ENCODE measurements at regions not wholly inside any gene's neighbourhood (a gene's known extent, or its start where the extent isn't known, plus 50 kb on each side); places are given as distances from the start of the nearest gene placed in this dataset.

- TF ChIP-seq CTCF (IDR thresholded peaks at IDR 0.05): no peak
Observed at GRCh38 chr5:168163966-168164365, 127.5 kb upstream of the WWC1 start.

GRCh38 chr5:168165221-168165914 lies 126.1 kb upstream of the WWC1 start:
- no peak for TF ChIP-seq CTCF (IDR thresholded peaks at IDR 0.05)

- TF ChIP-seq CTCF (IDR thresholded peaks at IDR 0.05): no peak
Observed at GRCh38 chr5:168165977-168166376, 125.5 kb upstream of the WWC1 start.

DNA sequence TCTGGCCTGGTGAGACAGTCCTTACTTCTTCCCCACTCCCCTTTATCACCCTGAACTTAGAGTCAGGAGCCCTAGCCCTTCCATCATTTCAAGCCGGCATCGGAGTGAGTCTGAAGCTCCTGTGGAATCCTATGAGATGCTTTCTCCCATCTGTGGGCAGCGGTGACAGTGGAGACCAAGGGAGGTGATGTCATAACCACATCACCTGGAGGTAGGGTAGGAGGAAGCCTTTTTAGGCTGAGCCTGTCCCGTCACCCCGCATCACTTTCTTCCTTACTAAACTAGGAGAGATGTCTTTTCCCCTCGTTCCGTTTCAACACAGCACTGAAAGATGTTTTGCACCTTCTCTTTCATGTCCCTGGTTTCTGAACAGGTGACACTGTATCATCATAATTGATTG lies 124.1 kb upstream of the WWC1 start:
- TF ChIP-seq CTCF (IDR thresholded peaks at IDR 0.05): no peak

DNA sequence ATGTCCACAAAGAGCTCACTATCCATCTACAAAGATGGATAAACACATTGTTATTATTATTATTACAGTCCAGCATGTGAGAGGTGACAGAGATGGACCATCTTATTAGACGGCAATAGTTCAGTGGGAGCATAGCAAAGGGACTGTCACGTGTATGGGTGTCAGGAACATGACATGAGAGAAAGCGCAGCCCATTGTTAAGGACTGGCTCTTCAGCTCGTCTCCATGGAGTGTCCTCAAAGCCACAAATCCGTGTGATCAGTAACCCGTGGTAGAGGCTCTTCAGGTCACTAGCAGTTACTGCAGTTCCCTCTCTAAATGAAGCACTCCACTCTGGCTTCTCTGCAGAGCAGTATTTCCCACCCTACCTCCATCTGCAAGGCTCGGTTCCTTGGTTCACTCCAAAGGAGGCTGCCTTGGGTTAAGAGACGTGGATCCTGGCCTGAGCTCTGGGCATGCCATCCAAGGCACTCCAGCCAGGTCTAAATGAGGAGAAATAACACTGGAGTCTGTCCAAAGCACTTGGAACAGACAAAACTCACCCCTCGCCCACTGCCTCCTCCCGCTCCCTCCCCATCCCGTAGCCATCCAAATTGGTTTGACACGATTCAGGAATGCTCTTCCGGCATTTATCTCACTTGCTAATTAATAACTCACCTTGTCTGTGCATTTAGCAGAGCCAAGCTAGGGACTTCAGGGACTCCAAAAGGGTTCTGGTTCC lies 122.3 kb upstream of the WWC1 start:
- no peak for TF ChIP-seq CTCF (IDR thresholded peaks at IDR 0.05)

GRCh38 chr5:168169791-168170190 lies 121.7 kb upstream of the WWC1 start:
- no peak for TF ChIP-seq CTCF (IDR thresholded peaks at IDR 0.05)

DNA sequence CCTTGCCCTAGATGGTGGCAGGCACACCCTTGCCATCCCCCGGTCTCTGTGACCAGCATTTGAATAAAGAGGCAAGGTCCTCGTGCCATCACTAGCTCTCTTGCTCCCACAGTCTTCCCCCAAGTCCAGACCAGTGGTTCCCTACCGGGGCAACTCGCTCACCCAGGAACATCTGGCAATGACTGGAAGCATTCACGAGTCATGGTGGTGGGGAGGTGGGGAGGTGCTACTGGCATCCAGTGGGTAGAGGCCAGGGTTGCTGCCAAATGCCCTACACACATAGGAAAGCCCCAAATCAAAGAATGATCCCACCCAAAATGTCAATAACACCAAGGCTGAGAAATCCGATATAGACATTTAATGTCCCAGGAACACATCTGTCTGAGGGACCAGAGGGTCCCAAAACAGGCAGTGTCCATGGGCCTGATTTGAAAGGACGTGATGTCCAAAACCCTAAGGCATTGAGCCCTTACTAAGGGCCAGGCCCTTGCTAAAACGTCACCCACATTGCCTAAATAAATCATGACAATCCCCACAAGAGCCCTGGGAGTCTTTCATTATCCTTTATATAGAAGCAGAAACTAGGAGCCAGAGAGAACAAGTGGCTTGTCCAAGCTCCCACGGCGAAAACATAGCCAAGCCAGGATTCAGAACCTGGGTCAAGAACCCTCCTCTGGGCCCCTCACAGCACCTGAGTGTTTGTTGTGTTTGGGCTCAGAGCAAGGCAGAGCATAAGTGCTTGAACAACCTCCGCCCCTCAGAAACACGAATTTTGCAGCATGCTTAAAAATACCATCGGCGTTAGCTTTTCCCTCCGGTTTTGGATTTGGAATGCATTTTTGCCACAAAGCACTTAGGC lies 119.3 kb upstream of the WWC1 start:
- no peak for TF ChIP-seq CTCF (IDR thresholded peaks at IDR 0.05)

Measured in LNCAP (cell line).